IMR-90 (cell line): ENCODE measurements at regions not wholly inside any gene's neighbourhood (a gene's known extent, or its start where the extent isn't known, plus 50 kb on each side); places are given as distances from the start of the nearest gene placed in this dataset.

Source experiments
- ATAC-seq: fragments of 200-7000 bp; cut with Tn5 transposase; 2 replicates; pipeline ENCODE4 v1.9.1; 2020; ENCODE audit warnings: low read depth, mild to moderate bottlenecking, moderate library complexity
- BruUV-seq: library from RNA; stranded (reverse); fragments of 400-500 nt; replicated peaks from 2 replicates; lab custom pipeline; 2021; lab: Mats Ljungman, UMichigan
- CTCF ChIA-PET: fragments of 300-600 bp; formaldehyde crosslinking; extraction: SDS; loops from one replicate; lab custom pipeline; 2021; ENCODE audit warnings: antibody characterized with exemption; lab: Yijun Ruan, JAX
- POLR2A ChIA-PET: fragments of 300-600 bp; sonication (Branson Sonifier 250); formaldehyde crosslinking; loops from one replicate; lab custom pipeline; 2022; ENCODE audit warnings: antibody characterized with exemption; ENCODE audit not compliant: unreplicated experiment; lab: Charles Lee
- DNase-seq: peaks from one replicate; pipeline ENCODE4 v3.0.0; 2013
- H2AFZ ChIP-seq: replicated peaks from 2 replicates; pipeline ENCODE3; 2013; ENCODE audit warnings: low read length, mild to moderate bottlenecking; ENCODE audit not compliant: poor library complexity
- H2AK5ac ChIP-seq: 2 replicates; pipeline ENCODE4 v1.6.1; 2013; ENCODE audit warnings: low read depth, low read length, inconsistent platforms
- H2AK9ac ChIP-seq: replicated peaks from 2 replicates; pipeline ENCODE3; 2013; ENCODE audit warnings: mild to moderate bottlenecking, low read depth, low read length, moderate library complexity; ENCODE audit not compliant: poor library complexity
- H2BK120ac ChIP-seq: 2 replicates; pipeline ENCODE4 v1.6.1; 2013; ENCODE audit warnings: low read depth, low read length, inconsistent platforms
- H2BK15ac ChIP-seq: 3 replicates; pipeline ENCODE4 v1.6.1; 2013; ENCODE audit warnings: low read depth, low read length, inconsistent platforms
- H2BK20ac ChIP-seq: 2 replicates; pipeline ENCODE4 v1.6.1; 2013; ENCODE audit warnings: low read depth, mild to moderate bottlenecking, inconsistent platforms, low read length, moderate library complexity
- H2BK5ac ChIP-seq: 2 replicates; pipeline ENCODE4 v1.6.1; 2013; ENCODE audit warnings: mild to moderate bottlenecking, low read depth, low read length, inconsistent platforms; ENCODE audit not compliant: poor library complexity, severe bottlenecking
- H3K14ac ChIP-seq: replicated peaks from 2 replicates; pipeline ENCODE4 v1.6.1; 2013; ENCODE audit warnings: low read depth, low read length, inconsistent platforms
- H3K18ac ChIP-seq: 2 replicates; pipeline ENCODE4 v1.6.1; 2013; ENCODE audit warnings: low read depth, low read length, control low read depth
- H3K23ac ChIP-seq: 2 replicates; pipeline ENCODE4 v1.6.1; 2013; ENCODE audit warnings: low read depth, low read length, inconsistent platforms
- H3K27ac ChIP-seq: 2 replicates; pipeline ENCODE4 v1.5.1; 2013; ENCODE audit warnings: mild to moderate bottlenecking, control low read depth, low read length; ENCODE audit not compliant: insufficient read depth
- H3K27me3 ChIP-seq: 2 replicates; pipeline ENCODE4 v1.6.1; 2013; ENCODE audit warnings: low read length; ENCODE audit not compliant: control insufficient read depth, insufficient read depth
- H3K36me3 ChIP-seq: 2 replicates; pipeline ENCODE4 v1.6.1; 2013; ENCODE audit warnings: low read length, mixed read lengths; ENCODE audit not compliant: control insufficient read depth, insufficient read depth
- H3K4ac ChIP-seq: 2 replicates; pipeline ENCODE4 v1.6.1; 2013; ENCODE audit warnings: low read depth, low read length, inconsistent platforms
- H3K4me1 ChIP-seq: 2 replicates; pipeline ENCODE4 v1.6.1; 2013; ENCODE audit warnings: low read length, mixed read lengths; ENCODE audit not compliant: control insufficient read depth, insufficient read depth
- H3K4me2 ChIP-seq: 2 replicates; pipeline ENCODE4 v1.6.1; 2013; ENCODE audit warnings: low read depth, mild to moderate bottlenecking, control low read depth, low read length, moderate library complexity
- H3K4me3 ChIP-seq: 2 replicates; pipeline ENCODE4 v1.5.1; 2013; ENCODE audit warnings: low read depth, mild to moderate bottlenecking, control low read depth, low read length, moderate library complexity; ENCODE audit not compliant: insufficient read depth
- H3K56ac ChIP-seq: 2 replicates; pipeline ENCODE4 v1.6.1; 2013; ENCODE audit warnings: low read length, inconsistent platforms; ENCODE audit not compliant: insufficient read depth; ENCODE audit errors: extremely low read depth
- H3K79me1 ChIP-seq, 2 experiments: 2 replicates each; pipeline ENCODE4 v1.6.1; 2013; ENCODE audit warnings: low read length in 2 of 2, inconsistent platforms in 1 of 2, low read depth in 1 of 2
- H3K9ac ChIP-seq: 2 replicates; pipeline ENCODE4 v1.6.1; 2013; ENCODE audit warnings: low read depth, low read length, control low read depth
- H3K9me1 ChIP-seq: 2 replicates; pipeline ENCODE4 v1.6.1; 2013; ENCODE audit warnings: low read length, inconsistent platforms; ENCODE audit not compliant: insufficient read depth
- H3K9me3 ChIP-seq: 2 replicates; pipeline ENCODE4 v1.6.1; 2013; ENCODE audit warnings: low read length; ENCODE audit not compliant: control insufficient read depth, insufficient read depth
- H4K20me1 ChIP-seq: 2 replicates; pipeline ENCODE4 v1.6.1; 2013; ENCODE audit warnings: low read length, inconsistent platforms; ENCODE audit not compliant: insufficient read depth
- H4K5ac ChIP-seq: 2 replicates; pipeline ENCODE4 v1.6.1; 2013; ENCODE audit warnings: mild to moderate bottlenecking, low read depth, low read length, control low read depth
- H4K8ac ChIP-seq, 2 experiments: 2 replicates each; pipeline ENCODE4 v1.6.1; 2013; ENCODE audit warnings: low read depth in 2 of 2, low read length in 2 of 2, control low read depth in 1 of 2, inconsistent platforms in 1 of 2
- H4K91ac ChIP-seq: 2 replicates; pipeline ENCODE4 v1.6.1; 2013; ENCODE audit warnings: low read depth, low read length, inconsistent platforms; ENCODE audit not compliant: insufficient read depth
- BHLHE40 ChIP-seq: fragments of 150-350 bp; IDR thresholded peaks from 2 replicates; pipeline ENCODE4 v1.6.1; 2016; ENCODE audit warnings: mild to moderate bottlenecking, low read depth, low read length
- CEBPB ChIP-seq: IDR thresholded peaks from 2 replicates; pipeline ENCODE4 v1.6.1; 2012; ENCODE audit warnings: low read depth, low read length, improper control_type of control experiment
- CHD1 ChIP-seq: IDR thresholded peaks from 2 replicates; pipeline ENCODE4 v1.6.1; 2012; ENCODE audit warnings: low read depth, low read length, improper control_type of control experiment
- FOS ChIP-seq: fragments of 150-350 bp; IDR thresholded peaks from 2 replicates; pipeline ENCODE4 v1.6.1; 2016; ENCODE audit warnings: low read depth, low read length
- MAFK ChIP-seq: IDR thresholded peaks from 2 replicates; pipeline ENCODE4 v1.6.1; 2012; ENCODE audit warnings: low read depth, low read length, improper control_type of control experiment
- MAZ ChIP-seq: IDR thresholded peaks from 2 replicates; pipeline ENCODE4 v1.6.1; 2012; ENCODE audit warnings: low read depth, mild to moderate bottlenecking, low read length, improper control_type of control experiment, moderate library complexity, borderline replicate concordance
- MXI1 ChIP-seq: IDR thresholded peaks from 2 replicates; pipeline ENCODE4 v1.6.1; 2012; ENCODE audit warnings: low read depth, mild to moderate bottlenecking, low read length, moderate library complexity, borderline replicate concordance
- NFE2L2 ChIP-seq: fragments of 150-350 bp; IDR thresholded peaks from 2 replicates; pipeline ENCODE4 v1.6.1; 2016; ENCODE audit warnings: low read depth, mild to moderate bottlenecking, low read length
- POLR2A ChIP-seq: IDR thresholded peaks from 2 replicates; pipeline ENCODE4 v1.6.1; 2012; ENCODE audit warnings: mild to moderate bottlenecking, low read depth, low read length
- RAD21 ChIP-seq: IDR thresholded peaks from 2 replicates; pipeline ENCODE4 v1.6.1; 2012; ENCODE audit warnings: low read length, improper control_type of control experiment
- RCOR1 ChIP-seq: IDR thresholded peaks from 2 replicates; pipeline ENCODE4 v1.6.1; 2012; ENCODE audit warnings: mild to moderate bottlenecking, low read length, improper control_type of control experiment; ENCODE audit not compliant: insufficient replicate concordance
- RFX5 ChIP-seq: IDR thresholded peaks from 2 replicates; pipeline ENCODE4 v1.8.0; 2012; ENCODE audit warnings: low read depth, mild to moderate bottlenecking, low read length, moderate library complexity
- SMC3 ChIP-seq: fragments of 150-350 bp; IDR thresholded peaks from 2 replicates; pipeline ENCODE4 v1.6.1; 2016; ENCODE audit warnings: low read depth, mild to moderate bottlenecking, antibody characterized with exemption, low read length, moderate library complexity
- WGBS, 2 experiments: methylation state at CpG; one replicate each; pipeline versions ENCODE4 v1.1.5 to v1.1.7; 2013; ENCODE audit warnings: missing lambda C conversion rate in 2 of 2; ENCODE audit not compliant: insufficient read length in 1 of 2; ENCODE audit errors: extremely low coverage in 2 of 2; 5-methylcytosine and 5-hydroxymethylcytosine counted together
- dilution Hi-C: fragments of 300-500 bp; cut with HindIII; formaldehyde crosslinking; loops from one replicate; pipeline ENCODE4 v1.14.3; 2018; ENCODE audit warnings: low sequenced_read_pairs; ENCODE audit not compliant: unreplicated experiment
- in situ Hi-C: fragments of 300-500 bp; cut with MboI; formaldehyde crosslinking; loops from 3 replicates; pipeline ENCODE4 v1.14.3; 2019; ENCODE audit warnings: low sequenced_read_pairs, inconsistent platforms, mixed read lengths
- intact Hi-C: fragments of 100-400 bp; cut with micrococcal nuclease; formaldehyde crosslinking; loops from 2 replicates; pipeline ENCODE4 v1.10.0; 2022
- TF ChIP-seq, protein P1 (sequence below): fragments of 150-350 bp; IDR thresholded peaks from 2 replicates; pipeline ENCODE4 v1.6.1; 2017; ENCODE audit warnings: mild to moderate bottlenecking, antibody characterized with exemption, low read length, low read depth
- TF ChIP-seq, protein P2 (sequence below): conservative IDR thresholded peaks from 2 replicates; pipeline ENCODE4 v1.5.1; 2012; ENCODE audit warnings: mild to moderate bottlenecking, low read depth, low read length, improper control_type of control experiment
- TF ChIP-seq, protein P3 (sequence below): fragments of 150-350 bp; IDR thresholded peaks from 2 replicates; pipeline ENCODE4 v1.6.1; 2016; ENCODE audit warnings: low read depth, mild to moderate bottlenecking, low read length, moderate library complexity, borderline replicate concordance

DNA sequence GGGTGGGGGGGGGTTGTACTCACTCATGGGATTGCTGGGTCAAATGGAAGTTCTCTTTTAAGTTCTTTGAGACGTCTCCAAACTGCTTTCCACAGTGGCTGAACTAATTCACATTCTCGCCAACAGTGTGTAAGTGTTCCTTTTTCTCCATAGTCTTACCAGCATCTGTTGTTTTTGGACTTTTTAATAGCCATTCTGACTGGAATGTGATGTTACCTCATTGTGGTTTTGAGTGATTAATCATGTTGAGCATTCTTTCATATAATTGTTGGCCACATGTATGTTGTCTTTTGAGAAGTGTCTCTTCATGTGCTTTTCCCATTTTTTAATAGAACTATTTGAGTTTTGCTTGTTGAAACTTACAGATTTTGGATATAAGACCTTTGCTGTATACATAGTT is 94.9 kb upstream of the PLPPR1 start:
- POLR2A ChIA-PET = no interaction called here
- no peaks in the 10 kb centered on the region for H3K27me3 ChIP-seq
- CTCF ChIA-PET = no interaction called here
- no peaks in the 10 kb centered on the region for H3K4me1 ChIP-seq
- no peaks in the 10 kb centered on the region for H4K20me1 ChIP-seq
- H3K4ac ChIP-seq = no peak overlapping the region
- H2BK5ac ChIP-seq = no peak overlapping the region
- in situ Hi-C loops (no loop called here), intact Hi-C loops (no loop called here), dilution Hi-C loops (no loop called here)
- no peak overlapping the region for H2BK120ac ChIP-seq
- no peak overlapping the region for H4K91ac ChIP-seq
- H2AFZ ChIP-seq = no peak overlapping the region
- no peak overlapping the region for H2BK15ac ChIP-seq
- H3K56ac ChIP-seq = no peak overlapping the region
- H3K23ac ChIP-seq = no peak overlapping the region
- peaks cover 16% of the 10 kb centered on the region for H3K9me3 ChIP-seq
- H2AK5ac ChIP-seq = no peak overlapping the region
- no peak for ATAC-seq
- no peak overlapping the region for H4K8ac ChIP-seq
- H3K36me3 ChIP-seq = no peaks in the 10 kb centered on the region
- no peak for DNase-seq
- H2BK20ac ChIP-seq = no peak overlapping the region
- no peaks in the 10 kb centered on the region for H3K9me1 ChIP-seq
- H3K14ac ChIP-seq = no peak overlapping the region
- TF ChIP-seq MAZ (no peak), POLR2A (no peak), SMC3 (no peak), RFX5 (no peak), RCOR1 (no peak), MXI1 (no peak), FOS (no peak), RAD21 (no peak), CHD1 (no peak), NFE2L2 (no peak), BHLHE40 (no peak), CEBPB (no peak), MAFK (no peak)
- TF ChIP-seq, protein P1, sequence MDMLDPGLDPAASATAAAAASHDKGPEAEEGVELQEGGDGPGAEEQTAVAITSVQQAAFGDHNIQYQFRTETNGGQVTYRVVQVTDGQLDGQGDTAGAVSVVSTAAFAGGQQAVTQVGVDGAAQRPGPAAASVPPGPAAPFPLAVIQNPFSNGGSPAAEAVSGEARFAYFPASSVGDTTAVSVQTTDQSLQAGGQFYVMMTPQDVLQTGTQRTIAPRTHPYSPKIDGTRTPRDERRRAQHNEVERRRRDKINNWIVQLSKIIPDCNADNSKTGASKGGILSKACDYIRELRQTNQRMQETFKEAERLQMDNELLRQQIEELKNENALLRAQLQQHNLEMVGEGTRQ = no peak
- TF ChIP-seq, protein P2, sequence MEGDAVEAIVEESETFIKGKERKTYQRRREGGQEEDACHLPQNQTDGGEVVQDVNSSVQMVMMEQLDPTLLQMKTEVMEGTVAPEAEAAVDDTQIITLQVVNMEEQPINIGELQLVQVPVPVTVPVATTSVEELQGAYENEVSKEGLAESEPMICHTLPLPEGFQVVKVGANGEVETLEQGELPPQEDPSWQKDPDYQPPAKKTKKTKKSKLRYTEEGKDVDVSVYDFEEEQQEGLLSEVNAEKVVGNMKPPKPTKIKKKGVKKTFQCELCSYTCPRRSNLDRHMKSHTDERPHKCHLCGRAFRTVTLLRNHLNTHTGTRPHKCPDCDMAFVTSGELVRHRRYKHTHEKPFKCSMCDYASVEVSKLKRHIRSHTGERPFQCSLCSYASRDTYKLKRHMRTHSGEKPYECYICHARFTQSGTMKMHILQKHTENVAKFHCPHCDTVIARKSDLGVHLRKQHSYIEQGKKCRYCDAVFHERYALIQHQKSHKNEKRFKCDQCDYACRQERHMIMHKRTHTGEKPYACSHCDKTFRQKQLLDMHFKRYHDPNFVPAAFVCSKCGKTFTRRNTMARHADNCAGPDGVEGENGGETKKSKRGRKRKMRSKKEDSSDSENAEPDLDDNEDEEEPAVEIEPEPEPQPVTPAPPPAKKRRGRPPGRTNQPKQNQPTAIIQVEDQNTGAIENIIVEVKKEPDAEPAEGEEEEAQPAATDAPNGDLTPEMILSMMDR = no peak
- TF ChIP-seq, protein P3, sequence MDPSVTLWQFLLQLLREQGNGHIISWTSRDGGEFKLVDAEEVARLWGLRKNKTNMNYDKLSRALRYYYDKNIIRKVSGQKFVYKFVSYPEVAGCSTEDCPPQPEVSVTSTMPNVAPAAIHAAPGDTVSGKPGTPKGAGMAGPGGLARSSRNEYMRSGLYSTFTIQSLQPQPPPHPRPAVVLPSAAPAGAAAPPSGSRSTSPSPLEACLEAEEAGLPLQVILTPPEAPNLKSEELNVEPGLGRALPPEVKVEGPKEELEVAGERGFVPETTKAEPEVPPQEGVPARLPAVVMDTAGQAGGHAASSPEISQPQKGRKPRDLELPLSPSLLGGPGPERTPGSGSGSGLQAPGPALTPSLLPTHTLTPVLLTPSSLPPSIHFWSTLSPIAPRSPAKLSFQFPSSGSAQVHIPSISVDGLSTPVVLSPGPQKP = no peak
- no peak overlapping the region for H3K4me2 ChIP-seq
- H3K27ac ChIP-seq = no peak overlapping the region
- no peak overlapping the region for H3K9ac ChIP-seq
- H2AK9ac ChIP-seq = no peak overlapping the region
- no peak overlapping the region for H3K4me3 ChIP-seq
- H3K79me1 ChIP-seq = no peaks in the 10 kb centered on the region
- H4K5ac ChIP-seq = no peak overlapping the region
- WGBS, 2 experiments = no CpG with 5 or more reads among the region's 2 CpGs
- BruUV-seq = no TSS peak
- H3K18ac ChIP-seq = no peak overlapping the region
